HEK293 (cell line): ENCODE measurements at regions not wholly inside any gene's neighbourhood (a gene's known extent, or its start where the extent isn't known, plus 50 kb on each side); places are given as distances from the start of the nearest gene placed in this dataset.

ENCODE experiments used
- CTCF ChIA-PET: fragments of 350-600 bp; formaldehyde crosslinking; extraction: SDS; loops from one replicate; lab custom pipeline; 2021; ENCODE audit warnings: antibody characterized with exemption; lab: Yijun Ruan, JAX
- POLR2A ChIA-PET: fragments of 300-600 bp; formaldehyde crosslinking; extraction: SDS; loops from one replicate; lab custom pipeline; 2020; ENCODE audit warnings: antibody characterized with exemption, inconsistent platforms; lab: Yijun Ruan, JAX
- H3K27ac ChIP-seq: fragments of 200-500 bp; sonication (Bioruptor generic); 2 replicates; pipeline ENCODE4 v1.5.1; 2014; ENCODE audit warnings: low read depth, low read length, control low read depth, inconsistent platforms; ENCODE audit errors: extremely low read depth
- H3K36me3 ChIP-seq, 2 experiments: fragments of 200-500 bp in 1 of 2; sonication (Bioruptor generic) in 1 of 2; 1 replicate in 1 of 2; 2 replicates in 1 of 2; pipeline ENCODE4 v1.5.1; 2014 to 2017; ENCODE audit warnings: inconsistent platforms in 2 of 2, low read length in 2 of 2; ENCODE audit not compliant: control insufficient read depth in 2 of 2, insufficient read depth in 1 of 2
- H3K4me1 ChIP-seq: fragments of 200-500 bp; sonication (Bioruptor generic); 2 replicates; pipeline ENCODE4 v1.5.1; 2014; ENCODE audit warnings: mild to moderate bottlenecking, low read length, inconsistent platforms; ENCODE audit not compliant: control insufficient read depth, insufficient read depth
- H3K4me3 ChIP-seq: 2 replicates; pipeline ENCODE4 v1.5.1; 2011; ENCODE audit warnings: low read depth, mild to moderate bottlenecking, control low read depth, low read length, moderate library complexity
- H3K9me3 ChIP-seq: fragments of 200-500 bp; sonication (Bioruptor generic); 2 replicates; pipeline ENCODE4 v1.5.1; 2014; ENCODE audit warnings: low read depth, low read length, inconsistent platforms; ENCODE audit not compliant: control insufficient read depth, insufficient read depth
- CTCF ChIP-seq: fragments of 450-650 bp; formaldehyde crosslinking; IDR thresholded peaks from 2 replicates; pipeline ENCODE4 v1.5.1; 2016; ENCODE audit warnings: missing biosample characterization, missing genetic modification characterization
- FEZF1 ChIP-seq: fragments of 450-650 bp; formaldehyde crosslinking; IDR thresholded peaks from 2 replicates; pipeline ENCODE4 v1.5.1; 2016; ENCODE audit warnings: missing biosample characterization, missing genetic modification characterization
- GFI1B ChIP-seq: fragments of 450-650 bp; formaldehyde crosslinking; IDR thresholded peaks from 2 replicates; pipeline ENCODE4 v1.5.1; 2016; ENCODE audit warnings: missing biosample characterization, missing genetic modification characterization
- GLI4 ChIP-seq: fragments of 450-650 bp; formaldehyde crosslinking; IDR thresholded peaks from 2 replicates; pipeline ENCODE4 v1.5.1; 2016; ENCODE audit warnings: missing biosample characterization, missing genetic modification characterization
- GLIS2 ChIP-seq: fragments of 450-650 bp; formaldehyde crosslinking; IDR thresholded peaks from 2 replicates; pipeline ENCODE4 v1.5.1; 2016; ENCODE audit warnings: missing biosample characterization, missing genetic modification characterization
- IKZF3 ChIP-seq: fragments of 450-650 bp; IDR thresholded peaks from 2 replicates; pipeline ENCODE4 v1.5.0; 2018; ENCODE audit warnings: missing biosample characterization, mild to moderate bottlenecking, missing genetic modification characterization, moderate library complexity
- KLF1 ChIP-seq: fragments of 450-650 bp; formaldehyde crosslinking; IDR thresholded peaks from 2 replicates; pipeline ENCODE4 v1.5.1; 2016; ENCODE audit warnings: missing biosample characterization, missing genetic modification characterization
- KLF16 ChIP-seq: fragments of 450-650 bp; formaldehyde crosslinking; IDR thresholded peaks from 2 replicates; pipeline ENCODE4 v1.5.1; 2017; ENCODE audit warnings: missing biosample characterization, missing genetic modification characterization
- KLF7 ChIP-seq: fragments of 450-650 bp; formaldehyde crosslinking; IDR thresholded peaks from 2 replicates; pipeline ENCODE4 v1.5.1; 2016; ENCODE audit warnings: missing biosample characterization, missing genetic modification characterization, borderline replicate concordance
- MZF1 ChIP-seq: fragments of 450-650 bp; formaldehyde crosslinking; IDR thresholded peaks from 2 replicates; pipeline ENCODE4 v1.5.1; 2017; ENCODE audit warnings: missing biosample characterization, missing genetic modification characterization, borderline replicate concordance
- SETDB1 ChIP-seq: IDR thresholded peaks from one replicate; pipeline ENCODE4 v1.6.1; 2017; ENCODE audit warnings: mild to moderate bottlenecking, low read length, moderate library complexity, mixed read lengths; ENCODE audit not compliant: insufficient read length
- ZFHX2 ChIP-seq: fragments of 450-650 bp; formaldehyde crosslinking; conservative IDR thresholded peaks from 2 replicates; pipeline ENCODE4 v1.5.1; 2016; ENCODE audit warnings: missing biosample characterization, missing genetic modification characterization
- ZNF121 ChIP-seq: fragments of 450-650 bp; formaldehyde crosslinking; IDR thresholded peaks from 2 replicates; pipeline ENCODE4 v1.5.1; 2016; ENCODE audit warnings: missing biosample characterization, missing genetic modification characterization
- ZNF133 ChIP-seq: fragments of 450-650 bp; formaldehyde crosslinking; IDR thresholded peaks from 2 replicates; pipeline ENCODE4 v1.5.1; 2016; ENCODE audit warnings: missing biosample characterization, missing genetic modification characterization
- ZNF146 ChIP-seq: fragments of 450-650 bp; formaldehyde crosslinking; IDR thresholded peaks from 2 replicates; pipeline ENCODE4 v1.5.1; 2016; ENCODE audit warnings: missing biosample characterization, missing genetic modification characterization
- ZNF169 ChIP-seq: fragments of 450-650 bp; formaldehyde crosslinking; IDR thresholded peaks from 2 replicates; pipeline ENCODE4 v1.5.1; 2016; ENCODE audit warnings: missing biosample characterization, missing genetic modification characterization
- ZNF19 ChIP-seq: fragments of 450-650 bp; formaldehyde crosslinking; IDR thresholded peaks from 2 replicates; pipeline ENCODE4; 2016; ENCODE audit warnings: missing biosample characterization, missing genetic modification characterization, low read depth
- ZNF221 ChIP-seq: fragments of 450-650 bp; formaldehyde crosslinking; IDR thresholded peaks from 2 replicates; pipeline ENCODE4 v1.5.1; 2017; ENCODE audit warnings: missing biosample characterization, missing genetic modification characterization, borderline replicate concordance
- ZNF280D ChIP-seq: fragments of 450-650 bp; formaldehyde crosslinking; IDR thresholded peaks from 2 replicates; pipeline ENCODE4 v1.5.1; 2016; ENCODE audit warnings: missing biosample characterization, missing genetic modification characterization
- ZNF311 ChIP-seq: fragments of 450-650 bp; formaldehyde crosslinking; IDR thresholded peaks from 2 replicates; pipeline ENCODE4 v1.5.1; 2017; ENCODE audit warnings: missing biosample characterization, missing genetic modification characterization, borderline replicate concordance
- ZNF394 ChIP-seq: fragments of 450-650 bp; formaldehyde crosslinking; IDR thresholded peaks from 2 replicates; pipeline ENCODE4 v1.5.1; 2016; ENCODE audit warnings: missing biosample characterization, missing genetic modification characterization, mild to moderate bottlenecking, moderate library complexity, borderline replicate concordance
- ZNF398 ChIP-seq: fragments of 450-650 bp; formaldehyde crosslinking; IDR thresholded peaks from 2 replicates; pipeline ENCODE4 v1.5.1; 2017; ENCODE audit warnings: missing biosample characterization, missing genetic modification characterization
- ZNF510 ChIP-seq: fragments of 450-650 bp; formaldehyde crosslinking; IDR thresholded peaks from 2 replicates; pipeline ENCODE4 v1.5.1; 2018; ENCODE audit warnings: mild to moderate bottlenecking, missing genetic modification characterization, missing biosample characterization; ENCODE audit not compliant: insufficient replicate concordance
- ZNF514 ChIP-seq: fragments of 450-650 bp; formaldehyde crosslinking; IDR thresholded peaks from 2 replicates; pipeline ENCODE4 v1.5.1; 2016; ENCODE audit warnings: missing biosample characterization, missing genetic modification characterization
- ZNF596 ChIP-seq: fragments of 450-650 bp; IDR thresholded peaks from 2 replicates; pipeline ENCODE4 v1.5.0; 2018; ENCODE audit warnings: missing biosample characterization, mild to moderate bottlenecking, missing genetic modification characterization, moderate library complexity
- ZNF654 ChIP-seq: fragments of 450-650 bp; formaldehyde crosslinking; IDR thresholded peaks from 2 replicates; pipeline ENCODE4 v1.5.1; 2016; ENCODE audit warnings: low read depth, missing biosample characterization, missing genetic modification characterization
- ZNF670 ChIP-seq: fragments of 450-650 bp; formaldehyde crosslinking; IDR thresholded peaks from 2 replicates; pipeline ENCODE4 v1.5.1; 2016; ENCODE audit warnings: missing biosample characterization, missing genetic modification characterization, low read depth
- ZNF747 ChIP-seq: fragments of 450-650 bp; formaldehyde crosslinking; IDR thresholded peaks from 2 replicates; pipeline ENCODE4 v1.5.1; 2016; ENCODE audit warnings: missing biosample characterization, missing genetic modification characterization
- ZNF777 ChIP-seq: fragments of 450-650 bp; formaldehyde crosslinking; IDR thresholded peaks from 2 replicates; pipeline ENCODE4 v1.5.1; 2017; ENCODE audit warnings: missing biosample characterization, missing genetic modification characterization, borderline replicate concordance
- TF ChIP-seq, protein P1 (sequence below): fragments of 450-650 bp; formaldehyde crosslinking; IDR thresholded peaks from 2 replicates; pipeline ENCODE4 v1.5.1; 2016; ENCODE audit warnings: missing biosample characterization, missing genetic modification characterization

DNA sequence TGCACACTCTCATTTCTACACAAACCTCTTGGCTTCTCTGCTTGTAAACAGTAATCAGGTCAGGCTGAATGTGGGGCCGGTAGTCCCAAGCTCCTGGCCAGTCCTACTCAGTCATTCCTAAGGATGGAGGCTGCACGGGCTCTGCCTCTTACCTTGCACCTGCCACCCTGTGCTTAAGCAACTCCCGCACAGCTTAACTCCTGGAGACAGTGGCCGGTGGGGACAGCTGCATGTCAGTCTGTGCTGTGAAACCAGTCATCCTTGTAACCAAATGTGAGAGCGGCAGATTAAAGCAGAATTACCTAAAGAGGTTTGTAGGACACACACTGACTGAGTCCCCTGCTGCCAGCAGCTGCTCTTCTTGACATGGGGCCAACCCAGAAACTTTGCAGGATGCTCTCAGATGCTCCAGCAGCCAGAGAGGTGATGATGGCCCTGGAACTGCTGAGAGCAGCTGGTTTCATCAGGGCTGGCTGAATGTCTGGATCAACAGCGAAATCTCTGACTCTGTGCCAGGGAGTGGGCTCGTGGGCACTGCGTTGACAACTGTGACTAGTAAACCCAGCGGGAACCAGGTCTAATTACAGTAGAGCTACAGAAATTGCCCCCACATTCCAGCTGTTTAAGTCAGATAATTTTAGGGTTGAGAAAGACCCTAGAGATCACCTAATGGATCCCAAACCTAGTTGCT lies 123.7 kb downstream of the ANAPC4 start:
- ChIA-PET POLR2A (no interaction called here), CTCF (interaction anchor here (1.4 kb wide), 1 partner anchor 60 kb away, joined by 3 read pairs; no protein-coding TSS in a partner anchor)
- H3K36me3 ChIP-seq: no peaks in the 10 kb centered on the region
- no peaks in the 10 kb centered on the region for H3K9me3 ChIP-seq
- H3K4me3 ChIP-seq: no peak overlapping the region
- no peaks in the 10 kb centered on the region; the same call in 1 of the 2 replicates for H3K4me1 ChIP-seq
- H3K27ac ChIP-seq: no peak overlapping the region
- TF ChIP-seq GFI1B (tag by site-specific recombination) (no peak), ZNF654 (tag by site-specific recombination) (no peak), ZNF510 (tag by site-specific recombination) (no peak), ZNF514 (tag by site-specific recombination) (no peak), ZNF311 (tag by site-specific recombination) (no peak), ZNF747 (tag by site-specific recombination) (no peak), CTCF (tag by site-specific recombination) (no peak), ZNF169 (tag by site-specific recombination) (no peak), ZNF280D (tag by site-specific recombination) (no peak), ZNF596 (0 out of 2 replicates have a peak, but pooled peaks have one; percentile 21), KLF1 (tag by site-specific recombination) (no peak), GLIS2 (no peak), MZF1 (tag by site-specific recombination) (no peak), KLF16 (no peak), ZFHX2 (peak; percentile 89), IKZF3 (peak; percentile 64), ZNF394 (tag by site-specific recombination) (peak; percentile 63; the same call in 1 of the 2 replicates), KLF7 (tag by site-specific recombination) (no peak), ZNF19 (tag by site-specific recombination) (no peak), SETDB1 (no peak), ZNF121 (tag by site-specific recombination) (no peak), ZNF133 (tag by site-specific recombination) (no peak), ZNF398 (peak; percentile 58; the same call in 1 of the 2 replicates), ZNF221 (tag by site-specific recombination) (no peak), GLI4 (tag by site-specific recombination) (no peak), FEZF1 (tag by site-specific recombination) (peak; percentile 59), ZNF777 (tag by site-specific recombination) (no peak), ZNF146 (tag by site-specific recombination) (no peak), ZNF670 (tag by site-specific recombination) (no peak)
- TF ChIP-seq, protein P1, sequence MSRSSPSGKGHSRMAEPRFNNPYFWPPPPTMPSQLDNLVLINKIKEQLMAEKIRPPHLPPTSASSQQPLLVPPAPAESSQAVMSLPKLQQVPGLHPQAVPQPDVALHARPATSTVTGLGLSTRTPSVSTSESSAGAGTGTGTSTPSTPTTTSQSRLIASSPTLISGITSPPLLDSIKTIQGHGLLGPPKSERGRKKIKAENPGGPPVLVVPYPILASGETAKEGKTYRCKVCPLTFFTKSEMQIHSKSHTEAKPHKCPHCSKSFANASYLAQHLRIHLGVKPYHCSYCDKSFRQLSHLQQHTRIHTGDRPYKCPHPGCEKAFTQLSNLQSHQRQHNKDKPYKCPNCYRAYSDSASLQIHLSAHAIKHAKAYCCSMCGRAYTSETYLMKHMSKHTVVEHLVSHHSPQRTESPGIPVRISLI (tag by site-specific recombination): no peak
